A204.1 (cell line): ENCODE measurements at regions not wholly inside any gene's neighbourhood (a gene's known extent, or its start where the extent isn't known, plus 50 kb on each side); places are given as distances from the start of the nearest gene placed in this dataset.

Source experiments
- FAIRE-seq: peaks from 2 replicates; lab custom pipeline; 2012; peaks lifted over from hg19 to GRCh38; lab: Jason Lieb, UNC

GRCh38 chr12:16681196-16681595, 75.2 kb upstream of the LMO3 start:
- FAIRE-seq, result no peak

DNA sequence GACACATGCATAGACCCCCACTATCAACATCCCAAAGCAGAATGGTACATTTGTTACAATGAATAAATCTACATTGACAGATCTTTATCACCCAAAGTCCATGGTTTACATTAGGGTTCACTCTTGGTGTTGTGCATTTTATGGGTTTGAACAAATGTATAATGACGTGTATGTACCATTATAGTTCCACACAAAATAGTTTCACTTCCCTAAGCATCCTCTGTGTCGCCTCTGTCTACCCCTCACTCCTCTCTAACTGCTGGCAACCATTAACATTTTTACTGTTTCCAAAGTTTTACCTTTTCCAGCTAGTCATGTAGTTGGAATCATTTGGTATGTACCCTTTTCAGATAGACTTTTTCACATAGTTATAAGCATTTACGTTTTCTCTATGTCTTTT, 69.5 kb upstream of the LMO3 start:
- no peak for FAIRE-seq

DNA sequence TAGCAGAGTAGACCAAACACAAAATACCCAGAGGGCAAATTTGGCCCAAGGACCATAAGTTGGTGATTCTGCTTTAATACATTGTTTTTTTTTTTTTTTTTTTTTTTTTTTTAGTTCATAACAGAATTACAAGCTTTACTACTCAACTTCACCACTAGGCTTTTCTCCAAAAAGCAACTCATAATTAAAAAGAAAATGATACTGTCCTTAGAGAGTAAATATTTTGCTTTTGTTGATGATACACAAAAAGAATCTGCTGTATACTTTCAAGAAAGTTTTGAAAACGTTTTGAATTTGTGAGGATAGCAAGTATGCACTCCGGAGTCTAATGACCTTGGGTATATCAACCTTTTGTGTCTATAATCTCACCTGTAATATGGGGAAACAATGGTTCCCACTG, 68.9 kb upstream of the LMO3 start:
- no peak for FAIRE-seq

DNA sequence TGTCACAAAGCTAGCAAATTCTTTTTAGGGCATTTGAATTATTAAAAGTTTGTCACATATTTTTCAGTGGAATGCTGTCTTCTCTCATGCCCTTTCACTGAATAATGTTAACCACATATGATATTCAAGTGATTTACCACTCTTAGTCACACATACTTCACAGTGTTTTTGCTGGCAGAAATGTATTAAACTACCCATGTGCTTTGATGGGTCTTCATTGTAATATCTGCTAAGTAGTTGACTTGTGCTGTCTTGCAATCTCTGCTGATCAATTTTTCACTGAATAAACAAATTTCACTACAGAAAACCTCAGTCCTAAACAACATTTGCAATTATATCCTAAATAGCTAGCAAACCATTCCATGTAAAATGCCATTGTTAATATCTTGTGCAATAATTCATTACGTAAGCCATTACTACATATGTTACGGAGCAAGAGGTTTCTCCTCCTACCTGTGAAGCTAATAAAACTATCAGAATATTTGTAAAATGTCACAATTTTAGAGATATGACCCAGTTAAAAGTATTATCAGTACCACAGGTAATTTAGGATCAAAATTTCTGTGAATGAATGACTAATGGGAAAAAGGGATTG, 64.6 kb upstream of the LMO3 start:
- no peak for FAIRE-seq

DNA sequence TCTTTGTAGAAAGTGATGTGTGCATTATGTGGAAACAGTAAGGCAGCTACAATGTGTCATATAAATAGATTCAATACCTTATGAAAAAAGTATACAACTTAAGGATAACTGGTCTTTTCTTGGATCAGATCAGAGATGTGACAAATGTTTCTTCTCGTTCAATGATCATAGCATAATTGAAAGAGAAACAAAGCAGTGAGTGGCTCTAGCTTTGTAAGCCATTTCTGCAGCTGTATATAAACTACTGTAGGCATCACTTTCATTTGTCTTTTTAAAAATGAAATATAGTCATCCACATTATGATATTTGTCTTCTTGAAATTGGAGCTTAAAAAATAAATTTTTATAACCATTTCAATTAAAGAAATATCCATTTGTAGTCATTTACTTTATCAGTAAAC, 63.8 kb upstream of the LMO3 start:
- no peak for FAIRE-seq

DNA sequence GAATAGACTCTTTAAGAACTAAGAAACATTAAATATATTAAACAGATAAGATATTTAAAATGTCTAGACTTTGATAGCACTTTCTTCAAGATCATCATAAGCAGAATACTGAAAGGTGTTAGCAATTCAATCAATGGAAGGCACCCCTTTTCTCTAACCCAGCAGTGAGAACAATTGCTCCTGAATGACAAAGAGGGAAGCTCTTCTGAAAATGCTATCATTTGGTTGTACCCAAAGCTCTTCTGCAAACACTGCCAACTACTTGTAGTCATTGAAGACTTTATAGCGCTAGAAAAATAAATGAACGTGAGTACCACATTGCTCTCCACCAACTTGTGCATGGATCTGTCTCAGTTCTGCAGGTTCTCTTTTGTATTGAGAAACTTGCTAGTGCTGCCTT, 62.2 kb upstream of the LMO3 start:
- FAIRE-seq, result no peak

GRCh38 chr12:16658699-16659098, 52.7 kb upstream of the LMO3 start:
- FAIRE-seq, result no peak
